ENCODE measurements at regions not wholly inside any gene's neighbourhood (a gene's known extent, or its start where the extent isn't known, plus 50 kb on each side); places are given as distances from the start of the nearest gene placed in this dataset.

DNA sequence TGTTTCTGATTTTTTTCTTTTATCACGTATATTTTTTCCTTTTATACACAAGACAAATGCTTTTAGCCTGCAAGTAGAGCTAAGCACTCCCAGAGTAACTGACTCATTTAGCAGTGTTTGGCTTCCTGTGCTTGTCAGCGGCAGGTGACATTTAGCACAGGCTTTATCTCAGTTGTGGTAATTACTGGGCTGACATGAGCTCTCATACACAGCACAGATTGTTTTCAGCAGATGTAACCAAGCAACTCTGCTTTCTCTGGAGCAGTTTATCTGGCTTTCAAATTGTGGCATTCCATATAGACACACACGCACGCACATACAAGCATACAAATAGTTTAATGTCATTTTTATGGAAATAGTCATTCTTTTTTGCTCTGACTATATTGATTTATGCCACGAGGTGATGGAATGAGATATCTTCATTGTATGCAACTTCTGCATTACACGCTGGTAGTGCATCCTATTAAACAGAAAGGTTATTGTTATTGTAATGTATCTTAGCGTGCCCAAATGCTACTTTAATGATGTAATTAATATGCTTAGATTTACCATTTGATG lies 379.0 kb upstream of the GRAMD2B start:
- Histone ChIP-seq H4K20me1 (ENCODE audit: control insufficient read depth, insufficient read depth) (no peaks in the 10 kb centered on the region), H3K4me1 (ENCODE audit: control insufficient read depth, insufficient read depth, low read length) (no peaks in the 10 kb centered on the region), H2AFZ (ENCODE audit: control insufficient read depth, low read depth, low read length) (no peak overlapping the region), H3K4me2 (ENCODE audit: control insufficient read depth, insufficient read depth) (no peak overlapping the region), H3K9ac (ENCODE audit: control insufficient read depth, insufficient read depth, low read length) (no peak overlapping the region), H3K36me3 (ENCODE audit: control insufficient read depth in 2 of 2, insufficient read depth in 2 of 2, low read length in 1 of 2) (no peaks in the 10 kb centered on the region), H3K79me2 (ENCODE audit: control insufficient read depth, insufficient read depth, low read length) (no peaks in the 10 kb centered on the region), H3K9me3 (replicated peaks; ENCODE audit: control insufficient read depth, insufficient read depth, low read length) (no peaks in the 10 kb centered on the region), H3K4me3 (no peak overlapping the region), H3K27ac (ENCODE audit: control insufficient read depth, insufficient read depth) (no peak overlapping the region), H3K27me3 (replicated peaks in 1 of 2; ENCODE audit: control insufficient read depth in 2 of 2, insufficient read depth in 2 of 2, low read length in 1 of 2) (no peaks in the 10 kb centered on the region)
- ChIA-PET POLR2A (no interaction called here), SMC1A (ENCODE audit: uncharacterized antibody, unreplicated experiment) (no interaction called here), RAD21 (ENCODE audit: unreplicated experiment) (no interaction called here), CTCF (no interaction called here)
- ATAC-seq, result no peak
- no peak for DNase-seq (ENCODE audit: low read depth, low spot score)
- FAIRE-seq, result no peak
- in situ Hi-C loops (cut with MboI) (no loop called here), intact Hi-C loops (cut with micrococcal nuclease; ENCODE audit: unreplicated experiment) (no loop called here)
- WGBS (ENCODE audit: insufficient coverage, insufficient replicate concordance, low lambda C conversion rate, missing lambda C conversion rate), result 37% methylated on average over 7 of the region's 7 CpGs
- no TSS peak for BruUV-seq (replicated peaks)
- TF ChIP-seq, protein P1, sequence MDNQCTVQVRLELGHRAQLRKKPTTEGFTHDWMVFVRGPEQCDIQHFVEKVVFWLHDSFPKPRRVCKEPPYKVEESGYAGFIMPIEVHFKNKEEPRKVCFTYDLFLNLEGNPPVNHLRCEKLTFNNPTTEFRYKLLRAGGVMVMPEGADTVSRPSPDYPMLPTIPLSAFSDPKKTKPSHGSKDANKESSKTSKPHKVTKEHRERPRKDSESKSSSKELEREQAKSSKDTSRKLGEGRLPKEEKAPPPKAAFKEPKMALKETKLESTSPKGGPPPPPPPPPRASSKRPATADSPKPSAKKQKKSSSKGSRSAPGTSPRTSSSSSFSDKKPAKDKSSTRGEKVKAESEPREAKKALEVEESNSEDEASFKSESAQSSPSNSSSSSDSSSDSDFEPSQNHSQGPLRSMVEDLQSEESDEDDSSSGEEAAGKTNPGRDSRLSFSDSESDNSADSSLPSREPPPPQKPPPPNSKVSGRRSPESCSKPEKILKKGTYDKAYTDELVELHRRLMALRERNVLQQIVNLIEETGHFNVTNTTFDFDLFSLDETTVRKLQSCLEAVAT (IDR thresholded peaks at IDR 0.05), result no peak
- no peak for TF ChIP-seq EGR1 (IDR thresholded peaks at IDR 0.05; ENCODE audit: borderline replicate concordance in 1 of 2, low read depth in 2 of 2, low read length in 2 of 2)
- TF ChIP-seq ETV6 (conservative IDR thresholded peaks at IDR 0.05 in 1 of 2, IDR thresholded peaks at IDR 0.05 in 1 of 2; ENCODE audit: borderline replicate concordance in 1 of 2, low read depth in 1 of 2), result no peak
- no peak for TF ChIP-seq RAD51 (IDR thresholded peaks at IDR 0.05)
- TF ChIP-seq ASH2L (IDR thresholded peaks at IDR 0.05; ENCODE audit: borderline replicate concordance, low read depth), result no peak
- TF ChIP-seq KLF5 (IDR thresholded peaks at IDR 0.05; ENCODE audit: partially characterized antibody), result no peak
- no peak for TF ChIP-seq SP1 (IDR thresholded peaks at IDR 0.05; ENCODE audit: low read depth, low read length)
- no peak for TF ChIP-seq GABPA (IDR thresholded peaks at IDR 0.05; ENCODE audit: low read depth)
- TF ChIP-seq RBBP5 (conservative IDR thresholded peaks at IDR 0.05), result no peak
- no peak for TF ChIP-seq DPF2 (IDR thresholded peaks at IDR 0.05)
- TF ChIP-seq, protein P2, sequence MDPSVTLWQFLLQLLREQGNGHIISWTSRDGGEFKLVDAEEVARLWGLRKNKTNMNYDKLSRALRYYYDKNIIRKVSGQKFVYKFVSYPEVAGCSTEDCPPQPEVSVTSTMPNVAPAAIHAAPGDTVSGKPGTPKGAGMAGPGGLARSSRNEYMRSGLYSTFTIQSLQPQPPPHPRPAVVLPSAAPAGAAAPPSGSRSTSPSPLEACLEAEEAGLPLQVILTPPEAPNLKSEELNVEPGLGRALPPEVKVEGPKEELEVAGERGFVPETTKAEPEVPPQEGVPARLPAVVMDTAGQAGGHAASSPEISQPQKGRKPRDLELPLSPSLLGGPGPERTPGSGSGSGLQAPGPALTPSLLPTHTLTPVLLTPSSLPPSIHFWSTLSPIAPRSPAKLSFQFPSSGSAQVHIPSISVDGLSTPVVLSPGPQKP (IDR thresholded peaks at IDR 0.05; ENCODE audit: low read depth, low read length), result no peak

Data from GM12878 (cell line).